Right lobe of liver (tissue), 4 donors: ENCODE measurements at regions not wholly inside any gene's neighbourhood (a gene's known extent, or its start where the extent isn't known, plus 50 kb on each side); places are given as distances from the start of the nearest gene placed in this dataset.

ENCODE experiments used
- POLR2A ChIP-seq: fragments of 450-650 bp; IDR thresholded peaks from one replicate; pipeline ENCODE4 v1.6.1; 2017; ENCODE audit warnings: antibody characterized with exemption, mild to moderate bottlenecking
- TF ChIP-seq, protein P1 (sequence below), 4 donors: fragments of 200-600 bp in 3 of 4; fragments of 450-650 bp in 1 of 4; IDR thresholded peaks; one replicate each; pipeline versions ENCODE4 v1.5.1 to v1.8.0; 2016 to 2022; ENCODE audit warnings: antibody characterized with exemption in 4 of 4, mild to moderate bottlenecking in 2 of 4
- donor health status: DM: no; HTN: no; CAD: no.
- donor health status: DM: no; HTN: no; CAD: no.
- donor health status: DM: no; HTN: yes; CAD: no.

DNA sequence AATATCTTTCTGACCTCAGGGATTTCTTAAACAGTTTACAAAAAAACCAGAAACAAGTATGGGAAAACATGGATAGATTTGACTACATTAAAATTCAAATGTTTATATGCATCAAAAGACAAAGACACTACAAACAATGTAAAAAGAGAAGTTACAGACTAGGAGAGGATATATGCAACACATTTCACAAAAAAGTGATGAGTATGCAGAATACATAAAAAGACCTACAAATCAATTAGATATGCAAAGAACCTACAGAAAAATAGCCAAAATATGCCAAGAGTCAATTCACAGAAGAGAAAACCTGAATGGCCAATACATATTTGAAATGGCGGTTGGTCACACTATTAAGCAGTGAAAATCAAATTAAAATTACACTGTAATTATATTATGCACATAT lies 175.0 kb downstream of the FOXD2 start:
- TF ChIP-seq, protein P1, sequence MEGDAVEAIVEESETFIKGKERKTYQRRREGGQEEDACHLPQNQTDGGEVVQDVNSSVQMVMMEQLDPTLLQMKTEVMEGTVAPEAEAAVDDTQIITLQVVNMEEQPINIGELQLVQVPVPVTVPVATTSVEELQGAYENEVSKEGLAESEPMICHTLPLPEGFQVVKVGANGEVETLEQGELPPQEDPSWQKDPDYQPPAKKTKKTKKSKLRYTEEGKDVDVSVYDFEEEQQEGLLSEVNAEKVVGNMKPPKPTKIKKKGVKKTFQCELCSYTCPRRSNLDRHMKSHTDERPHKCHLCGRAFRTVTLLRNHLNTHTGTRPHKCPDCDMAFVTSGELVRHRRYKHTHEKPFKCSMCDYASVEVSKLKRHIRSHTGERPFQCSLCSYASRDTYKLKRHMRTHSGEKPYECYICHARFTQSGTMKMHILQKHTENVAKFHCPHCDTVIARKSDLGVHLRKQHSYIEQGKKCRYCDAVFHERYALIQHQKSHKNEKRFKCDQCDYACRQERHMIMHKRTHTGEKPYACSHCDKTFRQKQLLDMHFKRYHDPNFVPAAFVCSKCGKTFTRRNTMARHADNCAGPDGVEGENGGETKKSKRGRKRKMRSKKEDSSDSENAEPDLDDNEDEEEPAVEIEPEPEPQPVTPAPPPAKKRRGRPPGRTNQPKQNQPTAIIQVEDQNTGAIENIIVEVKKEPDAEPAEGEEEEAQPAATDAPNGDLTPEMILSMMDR (IDR thresholded peaks at IDR 0.05): no peak
- TF ChIP-seq POLR2A: no peak
